Endodermal cell (in vitro differentiated cells): ENCODE measurements at regions not wholly inside any gene's neighbourhood (a gene's known extent, or its start where the extent isn't known, plus 50 kb on each side); places are given as distances from the start of the nearest gene placed in this dataset.
A peak's percentile ranks its signal among the peaks of the same experiment; 100 is the strongest.

Experiments
- DNase-seq: peaks from one replicate; pipeline ENCODE4 v3.0.0-alpha.2; 2017
- H3K27ac ChIP-seq: 2 replicates; pipeline ENCODE4 v1.5.1; 2013; ENCODE audit warnings: mild to moderate bottlenecking, low read depth, low read length, moderate library complexity
- H3K27me3 ChIP-seq: 2 replicates; pipeline ENCODE4 v1.6.1; 2013; ENCODE audit warnings: mild to moderate bottlenecking, low read length, moderate library complexity; ENCODE audit not compliant: insufficient read depth, control insufficient read depth, poor library complexity, severe bottlenecking
- H3K36me3 ChIP-seq: 2 replicates; pipeline ENCODE4 v1.7.0; 2013; ENCODE audit warnings: mild to moderate bottlenecking, low read length, moderate library complexity; ENCODE audit not compliant: control insufficient read depth, insufficient read depth
- H3K4me1 ChIP-seq: one replicate; pipeline ENCODE4 v1.7.0; 2013; ENCODE audit warnings: low read length; ENCODE audit not compliant: control insufficient read depth, insufficient read depth
- H3K4me3 ChIP-seq: 2 replicates; pipeline ENCODE4 v1.5.1; 2013; ENCODE audit warnings: mild to moderate bottlenecking, low read length, moderate library complexity
- H3K9ac ChIP-seq: 2 replicates; pipeline ENCODE4 v1.6.1; 2013; ENCODE audit warnings: mild to moderate bottlenecking, low read length, moderate library complexity; ENCODE audit not compliant: poor library complexity, severe bottlenecking; ENCODE audit errors: extremely low read depth
- H3K9me3 ChIP-seq: 2 replicates; pipeline ENCODE4 v1.6.1; 2013; ENCODE audit warnings: mild to moderate bottlenecking, low read length, moderate library complexity; ENCODE audit not compliant: control insufficient read depth
- H3K27ac Mint-ChIP-seq: 2 replicates; pipeline ENCODE4 v1.8.0; 2020; ENCODE audit warnings: mixed read lengths
- H3K27me3 Mint-ChIP-seq: 2 replicates; pipeline ENCODE4 v1.8.0; 2021; ENCODE audit warnings: mild to moderate bottlenecking, mixed read lengths; ENCODE audit not compliant: insufficient read depth
- H3K36me3 Mint-ChIP-seq: 2 replicates; pipeline ENCODE4 v1.8.0; 2020; ENCODE audit warnings: low read depth, mixed read lengths
- H3K4me1 Mint-ChIP-seq: 2 replicates; pipeline ENCODE4 v1.8.0; 2020; ENCODE audit warnings: mixed read lengths
- H3K4me3 Mint-ChIP-seq: 2 replicates; pipeline ENCODE4 v1.8.0; 2020; ENCODE audit warnings: mild to moderate bottlenecking, moderate library complexity, mixed read lengths
- H3K9me3 Mint-ChIP-seq: 2 replicates; pipeline ENCODE4 v1.8.0; 2020; ENCODE audit warnings: mild to moderate bottlenecking, mixed read lengths
- WGBS, 2 experiments: methylation state at CpG; one replicate each; pipeline versions ENCODE4 v1.1.5 to v1.1.7; 2013; ENCODE audit warnings: missing lambda C conversion rate in 2 of 2, mixed read lengths in 1 of 2; ENCODE audit not compliant: insufficient coverage in 1 of 2, insufficient read length in 1 of 2; 5-methylcytosine and 5-hydroxymethylcytosine counted together
- TF ChIP-seq, protein P1 (sequence below): fragments of 200-600 bp; sonication (generic); conservative IDR thresholded peaks from 2 replicates; pipeline ENCODE4 v1.5.0; 2021; ENCODE audit warnings: antibody characterized with exemption, mild to moderate bottlenecking

DNA sequence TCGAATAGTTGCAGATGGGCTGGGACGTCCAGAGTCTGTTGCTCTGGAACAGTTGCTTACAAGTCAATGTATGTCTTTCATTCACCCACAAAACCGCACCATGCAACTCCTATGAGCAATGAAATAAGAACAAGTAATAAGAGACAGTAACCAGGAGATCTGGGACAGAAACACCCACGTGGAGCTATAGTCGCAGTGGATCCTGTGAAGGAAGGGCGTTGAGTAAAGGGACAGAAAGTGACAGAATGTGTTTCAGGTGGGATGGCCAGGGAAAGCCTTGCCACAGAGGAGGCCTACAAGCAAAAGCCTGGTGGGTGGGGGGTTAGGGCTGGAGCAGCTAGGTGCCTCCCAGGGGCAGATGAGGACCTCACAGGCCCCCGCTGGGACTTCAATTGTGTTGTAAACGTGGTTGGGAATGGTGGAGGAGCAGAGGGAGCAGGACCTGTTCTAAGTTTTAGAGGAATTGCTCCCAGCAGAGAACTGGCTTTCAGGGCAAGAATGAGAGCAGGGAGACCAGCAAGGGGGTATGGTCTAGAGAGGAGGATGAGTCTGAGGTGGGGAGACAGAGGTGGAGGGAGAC is 86.7 kb upstream of the FZD10 start:
- 72 to 79% methylated on average over 5 to 8 of the region's 8 CpGs for WGBS, 2 experiments

DNA sequence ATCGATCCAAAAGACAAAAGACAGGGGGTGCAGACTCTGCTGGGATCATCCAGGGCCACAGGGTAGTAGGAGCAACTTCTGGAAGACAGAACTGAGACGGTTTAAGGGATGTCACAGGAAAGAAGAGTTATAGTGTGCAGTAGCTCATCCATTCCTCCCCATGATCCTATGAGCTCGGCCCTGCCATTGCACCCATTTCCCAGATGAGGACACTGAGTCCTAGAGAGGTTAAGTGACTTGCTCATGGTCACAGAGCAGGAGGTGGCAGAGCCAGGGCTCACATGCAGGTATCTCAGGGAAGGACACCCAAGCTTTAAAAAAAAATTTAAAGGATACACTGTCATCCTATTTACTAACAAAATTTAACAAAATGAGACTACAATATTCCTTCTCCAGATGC is 86.1 kb upstream of the FZD10 start:
- H3K9me3 Mint-ChIP-seq: peaks cover 13% of the 10 kb centered on the region

More for the DNA sequence above, 86.7 kb upstream of the FZD10 start:
- Mint-ChIP-seq H3K27me3 (peaks cover 80% of the 10 kb centered on the region), H3K9me3 (peaks cover 13% of the 10 kb centered on the region), H3K4me1 (peaks cover 7% of the 10 kb centered on the region), H3K36me3 (no peaks in the 10 kb centered on the region), H3K4me3 (no peak overlapping the region), H3K27ac (no peak overlapping the region)
- H3K27ac ChIP-seq: no peak overlapping the region
- peaks cover 65% of the 10 kb centered on the region for H3K27me3 ChIP-seq
- H3K4me3 ChIP-seq: no peak overlapping the region
- TF ChIP-seq, protein P1, sequence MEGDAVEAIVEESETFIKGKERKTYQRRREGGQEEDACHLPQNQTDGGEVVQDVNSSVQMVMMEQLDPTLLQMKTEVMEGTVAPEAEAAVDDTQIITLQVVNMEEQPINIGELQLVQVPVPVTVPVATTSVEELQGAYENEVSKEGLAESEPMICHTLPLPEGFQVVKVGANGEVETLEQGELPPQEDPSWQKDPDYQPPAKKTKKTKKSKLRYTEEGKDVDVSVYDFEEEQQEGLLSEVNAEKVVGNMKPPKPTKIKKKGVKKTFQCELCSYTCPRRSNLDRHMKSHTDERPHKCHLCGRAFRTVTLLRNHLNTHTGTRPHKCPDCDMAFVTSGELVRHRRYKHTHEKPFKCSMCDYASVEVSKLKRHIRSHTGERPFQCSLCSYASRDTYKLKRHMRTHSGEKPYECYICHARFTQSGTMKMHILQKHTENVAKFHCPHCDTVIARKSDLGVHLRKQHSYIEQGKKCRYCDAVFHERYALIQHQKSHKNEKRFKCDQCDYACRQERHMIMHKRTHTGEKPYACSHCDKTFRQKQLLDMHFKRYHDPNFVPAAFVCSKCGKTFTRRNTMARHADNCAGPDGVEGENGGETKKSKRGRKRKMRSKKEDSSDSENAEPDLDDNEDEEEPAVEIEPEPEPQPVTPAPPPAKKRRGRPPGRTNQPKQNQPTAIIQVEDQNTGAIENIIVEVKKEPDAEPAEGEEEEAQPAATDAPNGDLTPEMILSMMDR: no peak
- H3K9me3 ChIP-seq: peaks cover 4% of the 10 kb centered on the region
- H3K36me3 ChIP-seq: no peaks in the 10 kb centered on the region
- DNase-seq: peak; percentile 87
- no peak overlapping the region for H3K9ac ChIP-seq
- no peaks in the 10 kb centered on the region for H3K4me1 ChIP-seq

DNA sequence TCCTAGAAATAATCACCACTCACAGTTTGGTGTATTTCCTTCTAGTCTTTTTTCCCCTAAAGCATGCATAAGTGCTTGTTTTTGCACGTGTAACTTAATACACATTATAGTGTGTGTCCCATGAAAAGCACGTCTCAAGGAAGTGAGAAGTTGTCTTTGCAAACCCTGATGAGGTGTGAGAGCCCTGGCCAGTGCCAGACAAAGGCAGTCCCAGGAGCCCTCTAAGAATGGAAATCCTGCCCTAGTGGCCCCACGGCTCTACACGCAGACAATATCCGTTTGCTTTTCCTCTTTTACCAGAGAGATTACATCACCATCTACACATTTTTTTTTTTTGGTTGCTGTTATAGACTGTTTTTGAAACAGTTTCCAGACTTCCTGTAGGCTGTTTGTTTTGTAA is 85.5 kb upstream of the FZD10 start:
- H3K4me1 ChIP-seq: peaks cover 7% of the 10 kb centered on the region
- DNase-seq: peak; percentile 85
- no peak overlapping the region for H3K27ac Mint-ChIP-seq
- TF ChIP-seq, protein P1: no peak
- H3K9me3 ChIP-seq: peaks cover 4% of the 10 kb centered on the region
- H3K27ac ChIP-seq: no peak overlapping the region
- peaks cover 73% of the 10 kb centered on the region for H3K27me3 ChIP-seq
- H3K9ac ChIP-seq: no peak overlapping the region
- H3K9me3 Mint-ChIP-seq: peaks cover 13% of the 10 kb centered on the region
- no peak overlapping the region for H3K4me3 Mint-ChIP-seq
- H3K4me1 Mint-ChIP-seq: peaks cover 15% of the 10 kb centered on the region
- no peaks in the 10 kb centered on the region for H3K36me3 Mint-ChIP-seq
- 43% methylated on average over 5 of the region's 5 CpGs; no CpG with 5 or more reads in 1 of the 2 experiments for WGBS, 2 experiments
- H3K36me3 ChIP-seq: no peaks in the 10 kb centered on the region
- H3K4me3 ChIP-seq: no peak overlapping the region
- peaks cover 89% of the 10 kb centered on the region for H3K27me3 Mint-ChIP-seq

More for the DNA sequence above, 86.1 kb upstream of the FZD10 start:
- H3K4me3 ChIP-seq: no peak overlapping the region
- no peak overlapping the region for H3K4me3 Mint-ChIP-seq
- peaks cover 4% of the 10 kb centered on the region for H3K9me3 ChIP-seq
- no peak overlapping the region for H3K27ac ChIP-seq
- H3K27me3 Mint-ChIP-seq: peaks cover 85% of the 10 kb centered on the region
- peaks cover 67% of the 10 kb centered on the region for H3K27me3 ChIP-seq
- no peaks in the 10 kb centered on the region for H3K36me3 Mint-ChIP-seq
- peaks cover 2% of the 10 kb centered on the region for H3K4me1 ChIP-seq
- DNase-seq: no peak
- peaks cover 9% of the 10 kb centered on the region for H3K4me1 Mint-ChIP-seq
- 79 to 86% methylated on average over 3 of the region's 3 CpGs for WGBS, 2 experiments
- TF ChIP-seq, protein P1: no peak
- H3K36me3 ChIP-seq: no peaks in the 10 kb centered on the region
- H3K27ac Mint-ChIP-seq: no peak overlapping the region
- no peak overlapping the region for H3K9ac ChIP-seq
